ENCODE measurements at regions not wholly inside any gene's neighbourhood (a gene's known extent, or its start where the extent isn't known, plus 50 kb on each side); places are given as distances from the start of the nearest gene placed in this dataset.

DNA sequence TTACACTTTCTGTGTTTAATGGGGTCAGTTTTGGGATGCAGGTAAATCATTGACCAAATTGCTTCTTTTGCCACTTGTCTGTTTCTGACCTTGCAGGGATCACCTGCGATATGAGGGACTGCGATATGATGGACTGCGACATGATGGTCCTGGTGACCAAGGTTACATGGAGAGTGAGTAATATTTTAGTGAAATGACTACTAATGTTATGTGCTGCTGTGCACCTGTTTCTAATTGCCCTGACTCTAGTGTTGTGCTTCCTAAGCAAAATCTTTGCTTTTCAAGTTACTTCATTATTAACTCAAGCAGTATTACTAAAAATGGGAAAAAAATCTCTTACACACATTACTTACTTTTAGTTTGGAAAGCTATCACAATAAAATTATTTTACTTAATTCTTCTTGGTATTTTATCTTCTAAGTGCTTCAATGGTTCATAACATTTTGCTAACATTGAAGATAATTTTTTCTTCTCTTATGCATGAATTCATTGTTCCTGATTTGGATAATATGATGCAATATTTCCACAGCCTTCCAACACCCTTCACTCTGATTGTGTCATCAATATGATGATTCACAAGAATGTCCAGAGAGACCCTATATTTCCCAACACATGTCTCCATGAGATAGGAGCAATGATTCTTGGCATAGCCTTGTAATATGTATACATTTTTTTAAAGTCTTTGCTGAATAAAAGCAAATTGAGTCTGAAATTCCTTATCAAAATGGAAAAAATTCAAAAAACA, 306.2 kb upstream of the AKR1E2 start:
- FAIRE-seq (no peak), DNase-seq (ENCODE audit: insufficient read length, low spot score) (no peak)
- TF ChIP-seq TAF1 (IDR thresholded peaks at IDR 0.05; ENCODE audit: low read depth, low read length) (no peak), SPI1 (IDR thresholded peaks at IDR 0.05; ENCODE audit: low read depth, low read length) (no peak), POU2F2 (IDR thresholded peaks at IDR 0.05; ENCODE audit: low read depth, low read length) (no peak), PAX5 (IDR thresholded peaks at IDR 0.05; ENCODE audit: insufficient read depth, low read length, severe bottlenecking) (no peak), POLR2A (IDR thresholded peaks at IDR 0.05; ENCODE audit: low read depth, low read length) (no peak), POLR2AphosphoS5 (IDR thresholded peaks at IDR 0.05; ENCODE audit: low read depth, low read length) (no peak)

GRCh38 chr10:4517746-4518145, 308.3 kb upstream of the AKR1E2 start:
- FAIRE-seq (no peak), DNase-seq (ENCODE audit: insufficient read length, low spot score) (no peak)
- no peak for TF ChIP-seq TAF1 (IDR thresholded peaks at IDR 0.05; ENCODE audit: low read depth, low read length)
- TF ChIP-seq POLR2A (IDR thresholded peaks at IDR 0.05; ENCODE audit: low read depth, low read length), result no peak
- TF ChIP-seq POLR2AphosphoS5 (IDR thresholded peaks at IDR 0.05; ENCODE audit: low read depth, low read length), result no peak
- no peak for TF ChIP-seq POU2F2 (IDR thresholded peaks at IDR 0.05; ENCODE audit: low read depth, low read length)
- no peak for TF ChIP-seq SPI1 (IDR thresholded peaks at IDR 0.05; ENCODE audit: low read depth, low read length)
- TF ChIP-seq PAX5 (IDR thresholded peaks at IDR 0.05; ENCODE audit: insufficient read depth, low read length, severe bottlenecking), result no peak

DNA sequence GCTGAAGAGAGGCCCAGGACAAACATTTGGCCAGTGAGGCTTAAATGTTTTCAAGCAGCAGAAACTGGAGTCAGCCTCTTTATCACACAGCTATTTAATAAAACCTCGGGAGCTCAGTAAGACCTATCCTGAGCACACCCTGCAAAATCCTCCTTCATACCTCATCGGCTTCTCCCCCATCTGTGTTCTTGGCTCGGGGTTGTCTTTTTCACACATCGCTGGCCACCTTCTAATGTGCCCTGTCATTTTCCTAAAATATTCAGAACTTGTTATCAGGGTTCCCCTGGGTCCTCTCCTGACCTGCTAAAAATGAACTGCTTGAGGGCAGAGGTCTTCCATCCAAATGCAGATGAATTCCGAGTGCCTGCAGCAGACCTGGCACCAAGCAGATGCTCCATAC, 310.3 kb upstream of the AKR1E2 start:
- FAIRE-seq (no peak), DNase-seq (ENCODE audit: insufficient read length, low spot score) (no peak)

GRCh38 chr10:4514445-4515108, 311.4 kb upstream of the AKR1E2 start:
- peak; percentile 76 for FAIRE-seq
- TF ChIP-seq SPI1 (IDR thresholded peaks at IDR 0.05; ENCODE audit: low read depth, low read length) (peak; percentile 97), POLR2AphosphoS5 (IDR thresholded peaks at IDR 0.05; ENCODE audit: low read depth, low read length) (no peak)
- peak; percentile 26 for DNase-seq (ENCODE audit: insufficient read length, low spot score)

More for the DNA sequence above, 310.3 kb upstream of the AKR1E2 start:
- no peak for TF ChIP-seq TAF1 (IDR thresholded peaks at IDR 0.05; ENCODE audit: low read depth, low read length)
- no peak for TF ChIP-seq SPI1 (IDR thresholded peaks at IDR 0.05; ENCODE audit: low read depth, low read length)
- TF ChIP-seq PAX5 (IDR thresholded peaks at IDR 0.05; ENCODE audit: insufficient read depth, low read length, severe bottlenecking), result no peak
- TF ChIP-seq POLR2A (IDR thresholded peaks at IDR 0.05; ENCODE audit: low read depth, low read length), result no peak
- no peak for TF ChIP-seq POLR2AphosphoS5 (IDR thresholded peaks at IDR 0.05; ENCODE audit: low read depth, low read length)
- no peak for TF ChIP-seq POU2F2 (IDR thresholded peaks at IDR 0.05; ENCODE audit: low read depth, low read length)

DNA sequence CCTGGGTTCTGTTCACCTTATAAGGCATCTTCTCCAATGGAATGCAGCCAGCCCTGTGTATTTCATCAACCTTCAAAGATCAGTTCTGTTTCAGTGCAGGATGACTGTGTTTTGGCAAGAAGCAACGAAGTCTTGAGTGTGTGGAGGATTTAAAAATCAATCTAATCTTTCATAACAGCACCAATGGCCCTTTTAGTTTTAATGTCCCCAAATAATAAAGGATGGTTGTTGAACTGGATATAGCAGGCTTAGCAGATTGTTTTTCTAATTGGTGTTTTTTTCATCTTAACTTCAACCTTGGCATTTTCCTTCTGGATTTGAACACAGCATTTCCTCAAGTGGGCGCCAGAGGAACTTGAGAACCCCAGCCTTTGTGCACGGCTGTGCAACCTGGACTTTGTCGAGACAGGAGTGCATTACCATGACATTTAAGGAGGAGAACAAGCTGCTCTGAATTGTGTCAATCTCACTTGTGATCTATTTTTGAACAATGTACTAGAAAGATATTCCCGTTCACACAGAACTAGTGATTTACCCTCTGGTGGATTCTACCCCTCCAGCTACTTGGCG, 313.3 kb upstream of the AKR1E2 start:
- TF ChIP-seq TAF1 (IDR thresholded peaks at IDR 0.05; ENCODE audit: low read depth, low read length) (no peak), POLR2A (IDR thresholded peaks at IDR 0.05; ENCODE audit: low read depth, low read length) (no peak), POLR2AphosphoS5 (IDR thresholded peaks at IDR 0.05; ENCODE audit: low read depth, low read length) (no peak), POU2F2 (IDR thresholded peaks at IDR 0.05; ENCODE audit: low read depth, low read length) (no peak)
- no peak for DNase-seq (ENCODE audit: insufficient read length, low spot score)
- FAIRE-seq, result no peak

DNA sequence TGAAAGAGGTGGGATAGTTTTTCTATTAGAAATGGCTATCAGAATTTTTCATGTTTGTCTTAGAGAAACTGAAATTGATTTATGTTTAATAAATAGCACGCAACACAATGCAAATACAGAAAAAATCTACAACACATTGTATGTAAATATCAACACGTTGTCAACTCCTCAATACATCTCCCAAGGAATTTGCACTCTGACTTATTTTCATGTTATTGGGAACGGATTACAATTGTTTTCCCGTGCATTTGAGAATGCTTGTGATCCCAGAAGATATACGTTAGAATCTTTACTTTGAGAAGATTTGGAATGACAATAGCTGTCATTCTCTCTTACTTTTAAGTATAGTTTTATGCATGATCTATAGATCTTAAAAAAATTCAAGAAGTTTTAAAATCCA, 313.8 kb upstream of the AKR1E2 start:
- TF ChIP-seq POU2F2 (IDR thresholded peaks at IDR 0.05; ENCODE audit: low read depth, low read length) (no peak), SPI1 (IDR thresholded peaks at IDR 0.05; ENCODE audit: low read depth, low read length) (no peak), POLR2A (IDR thresholded peaks at IDR 0.05; ENCODE audit: low read depth, low read length) (no peak), TAF1 (IDR thresholded peaks at IDR 0.05; ENCODE audit: low read depth, low read length) (no peak), PAX5 (IDR thresholded peaks at IDR 0.05; ENCODE audit: insufficient read depth, low read length, severe bottlenecking) (no peak), POLR2AphosphoS5 (IDR thresholded peaks at IDR 0.05; ENCODE audit: low read depth, low read length) (no peak)
- DNase-seq (ENCODE audit: insufficient read length, low spot score), result no peak
- no peak for FAIRE-seq

DNA sequence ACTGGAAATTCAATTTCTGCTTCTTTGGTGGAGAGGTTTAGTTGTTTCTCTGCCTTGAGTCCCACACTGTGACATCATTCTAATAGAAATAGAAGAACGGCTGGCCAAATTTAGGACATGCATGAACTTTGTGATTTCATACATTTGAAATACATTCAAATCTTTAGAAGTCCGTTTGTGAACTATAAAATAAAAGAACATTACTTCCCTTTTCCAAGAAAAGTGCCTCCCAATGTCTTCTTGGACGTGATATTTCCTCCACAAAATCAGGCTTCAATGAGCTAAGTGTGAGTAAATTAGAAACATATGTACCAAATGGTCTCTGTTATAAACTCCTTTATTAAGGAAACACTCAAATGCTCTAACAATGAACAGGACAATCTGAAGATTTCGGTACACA, 314.5 kb upstream of the AKR1E2 start:
- no peak for DNase-seq (ENCODE audit: insufficient read length, low spot score)
- TF ChIP-seq SPI1 (IDR thresholded peaks at IDR 0.05; ENCODE audit: low read depth, low read length) (no peak), POLR2AphosphoS5 (IDR thresholded peaks at IDR 0.05; ENCODE audit: low read depth, low read length) (no peak), TAF1 (IDR thresholded peaks at IDR 0.05; ENCODE audit: low read depth, low read length) (no peak), PAX5 (IDR thresholded peaks at IDR 0.05; ENCODE audit: insufficient read depth, low read length, severe bottlenecking) (no peak)
- FAIRE-seq, result no peak

GRCh38 chr10:4509405-4509804, 316.6 kb upstream of the AKR1E2 start:
- no peak for DNase-seq (ENCODE audit: insufficient read length, low spot score)
- TF ChIP-seq SPI1 (IDR thresholded peaks at IDR 0.05; ENCODE audit: low read depth, low read length), result no peak
- TF ChIP-seq PAX5 (IDR thresholded peaks at IDR 0.05; ENCODE audit: insufficient read depth, low read length, severe bottlenecking), result no peak
- no peak for TF ChIP-seq POLR2A (IDR thresholded peaks at IDR 0.05; ENCODE audit: low read depth, low read length)
- no peak for TF ChIP-seq POLR2AphosphoS5 (IDR thresholded peaks at IDR 0.05; ENCODE audit: low read depth, low read length)
- TF ChIP-seq POU2F2 (IDR thresholded peaks at IDR 0.05; ENCODE audit: low read depth, low read length), result no peak
- TF ChIP-seq TAF1 (IDR thresholded peaks at IDR 0.05; ENCODE audit: low read depth, low read length), result no peak
- no peak for FAIRE-seq

DNA sequence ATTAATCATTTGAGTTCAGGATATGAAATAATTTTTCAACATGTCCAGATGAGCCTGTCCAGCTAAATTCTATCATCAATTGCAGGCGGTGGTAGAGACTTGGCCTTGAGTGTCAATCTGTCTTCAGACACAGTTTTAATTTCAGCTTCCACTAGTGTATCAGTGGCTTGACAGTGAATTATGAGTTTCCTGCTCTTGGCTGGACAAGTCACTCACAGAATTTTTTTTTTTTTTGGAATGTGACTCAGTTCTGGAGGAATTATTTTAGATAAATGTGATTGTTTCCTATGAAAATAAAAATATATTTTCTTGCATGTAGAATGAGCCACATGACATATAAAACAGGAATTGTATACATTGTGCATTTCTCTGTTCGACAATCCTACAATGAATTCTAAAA, 319.9 kb upstream of the AKR1E2 start:
- DNase-seq (ENCODE audit: insufficient read length, low spot score), result no peak
- TF ChIP-seq PAX5 (IDR thresholded peaks at IDR 0.05; ENCODE audit: insufficient read depth, low read length, severe bottlenecking), result no peak
- TF ChIP-seq POLR2AphosphoS5 (IDR thresholded peaks at IDR 0.05; ENCODE audit: low read depth, low read length), result no peak
- TF ChIP-seq POLR2A (IDR thresholded peaks at IDR 0.05; ENCODE audit: low read depth, low read length), result no peak
- TF ChIP-seq SPI1 (IDR thresholded peaks at IDR 0.05; ENCODE audit: low read depth, low read length), result no peak
- no peak for TF ChIP-seq POU2F2 (IDR thresholded peaks at IDR 0.05; ENCODE audit: low read depth, low read length)
- no peak for TF ChIP-seq TAF1 (IDR thresholded peaks at IDR 0.05; ENCODE audit: low read depth, low read length)
- no peak for FAIRE-seq
